HCT116 (cell line): ENCODE measurements at regions not wholly inside any gene's neighbourhood (a gene's known extent, or its start where the extent isn't known, plus 50 kb on each side); places are given as distances from the start of the nearest gene placed in this dataset.

Experiments used
- CEBPB ChIP-seq: IDR thresholded peaks from 2 replicates; pipeline ENCODE4 v1.6.1; 2012; ENCODE audit warnings: low read depth
- CTCF ChIP-seq, 3 experiments: fragments of 200-600 bp in 1 of 3; sonication (generic) in 1 of 3; IDR thresholded peaks in 2 of 3; conservative IDR thresholded peaks in 1 of 3; 2 replicates each; pipeline ENCODE4 v1.5.1; 2012 to 2017; ENCODE audit warnings: low read depth in 2 of 3, low read length in 2 of 3, antibody characterized with exemption in 1 of 3, borderline replicate concordance in 1 of 3, control low read depth in 1 of 3, mild to moderate bottlenecking in 1 of 3, mixed read lengths in 1 of 3, mixed run types in 1 of 3, moderate library complexity in 1 of 3; ENCODE audit not compliant: insufficient read depth in 1 of 3
- ELF1 ChIP-seq: IDR thresholded peaks from 2 replicates; pipeline ENCODE4 v1.6.1; 2012; ENCODE audit warnings: low read depth, borderline replicate concordance
- EZH2 ChIP-seq: fragments of 200-600 bp; sonication (generic); IDR thresholded peaks from 2 replicates; pipeline ENCODE4 v1.6.1; 2017; ENCODE audit warnings: antibody characterized with exemption, mixed run types
- MAX ChIP-seq: IDR thresholded peaks from 2 replicates; pipeline ENCODE4 v1.6.1; 2012
- POLR2A ChIP-seq: IDR thresholded peaks from 2 replicates; pipeline ENCODE4 v1.7.0; 2011; ENCODE audit warnings: borderline replicate concordance; ENCODE audit not compliant: insufficient read depth, insufficient read length; ENCODE audit errors: extremely low read depth
- POLR2AphosphoS5 ChIP-seq: IDR thresholded peaks from 2 replicates; pipeline ENCODE4 v1.6.1; 2011; ENCODE audit warnings: mild to moderate bottlenecking, low read depth, low read length, moderate library complexity
- REST ChIP-seq: IDR thresholded peaks from 2 replicates; pipeline ENCODE4 v1.6.1; 2012; ENCODE audit warnings: low read depth
- SIN3A ChIP-seq: IDR thresholded peaks from 2 replicates; pipeline ENCODE4 v1.6.1; 2012; ENCODE audit warnings: low read depth
- YY1 ChIP-seq: IDR thresholded peaks from 2 replicates; pipeline ENCODE4 v1.6.1; 2011; ENCODE audit warnings: low read length, low read depth, moderate library complexity, mild to moderate bottlenecking; ENCODE audit not compliant: insufficient replicate concordance; ENCODE audit errors: extremely low read depth
- ZNF274 ChIP-seq: fragments of 200-500 bp; sonication (Bioruptor generic); IDR thresholded peaks from 2 replicates; pipeline ENCODE4 v1.6.1; 2014; ENCODE audit warnings: mild to moderate bottlenecking, low read depth, low read length, inconsistent platforms
- TF ChIP-seq, protein P1 (sequence below): IDR thresholded peaks from 2 replicates; pipeline ENCODE4 v1.6.1; 2012

DNA sequence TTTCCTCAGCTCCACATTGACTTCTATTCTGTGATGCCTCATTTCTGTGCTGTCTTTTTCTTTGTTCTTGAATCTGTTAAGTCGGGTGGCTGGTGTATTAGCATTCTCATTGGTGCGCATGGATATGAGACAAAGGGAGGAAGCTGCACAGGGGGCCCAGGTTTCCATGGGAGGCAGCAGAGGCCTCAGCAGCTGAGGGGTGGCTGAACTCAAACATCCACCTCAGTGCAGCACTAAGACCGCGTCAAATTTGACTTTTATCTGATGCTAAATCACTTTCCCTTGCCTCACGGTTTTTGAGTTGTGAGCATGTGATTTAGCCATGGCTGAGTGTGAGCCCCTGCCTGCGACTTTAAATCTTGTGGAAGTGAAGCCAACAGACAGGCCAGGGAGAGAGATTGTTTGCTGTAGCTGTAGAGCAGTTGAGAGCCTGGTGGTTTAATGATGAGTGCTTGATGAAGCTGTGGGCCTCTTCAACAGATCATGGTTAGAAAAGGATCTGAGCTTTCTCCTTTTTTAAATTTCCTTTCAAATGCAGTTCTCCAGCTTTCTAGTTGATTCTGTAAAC, 193.3 kb upstream of the ZNF804B start:
- no peak for TF ChIP-seq POLR2A
- no peak for TF ChIP-seq ZNF274
- TF ChIP-seq REST = no peak
- TF ChIP-seq MAX = no peak
- no peak for TF ChIP-seq POLR2AphosphoS5
- no peak for TF ChIP-seq CEBPB
- no peak for TF ChIP-seq CTCF (IDR thresholded peaks at IDR 0.05 in 2 of 3, conservative IDR thresholded peaks at IDR 0.05 in 1 of 3; ENCODE audit: borderline replicate concordance in 1 of 3, insufficient read depth in 1 of 3, low read depth in 2 of 3, low read length in 2 of 3)
- no peak for TF ChIP-seq SIN3A
- TF ChIP-seq, protein P1, sequence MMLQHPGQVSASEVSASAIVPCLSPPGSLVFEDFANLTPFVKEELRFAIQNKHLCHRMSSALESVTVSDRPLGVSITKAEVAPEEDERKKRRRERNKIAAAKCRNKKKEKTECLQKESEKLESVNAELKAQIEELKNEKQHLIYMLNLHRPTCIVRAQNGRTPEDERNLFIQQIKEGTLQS = no peak
- no peak for TF ChIP-seq ELF1
- TF ChIP-seq YY1 = no peak
- no peak for TF ChIP-seq EZH2
